Esophagus muscularis mucosa (tissue), 3 donors: ENCODE measurements at regions not wholly inside any gene's neighbourhood (a gene's known extent, or its start where the extent isn't known, plus 50 kb on each side); places are given as distances from the start of the nearest gene placed in this dataset.

Experiments
- POLR2AphosphoS5 ChIP-seq, 2 donors: sonication (generic); formaldehyde crosslinking; IDR thresholded peaks; one replicate each; pipeline ENCODE4 v1.6.1; 2017; ENCODE audit warnings: antibody characterized with exemption in 2 of 2
- TF ChIP-seq, protein P1 (sequence below), 3 experiments: fragments of 200-600 bp in 2 of 3; fragments of 450-650 bp in 1 of 3; sonication (generic) in 2 of 3; IDR thresholded peaks; one replicate each; pipeline ENCODE4 v1.5.1; 2017 to 2019; ENCODE audit warnings: antibody characterized with exemption in 3 of 3, mild to moderate bottlenecking in 2 of 3, moderate library complexity in 1 of 3

DNA sequence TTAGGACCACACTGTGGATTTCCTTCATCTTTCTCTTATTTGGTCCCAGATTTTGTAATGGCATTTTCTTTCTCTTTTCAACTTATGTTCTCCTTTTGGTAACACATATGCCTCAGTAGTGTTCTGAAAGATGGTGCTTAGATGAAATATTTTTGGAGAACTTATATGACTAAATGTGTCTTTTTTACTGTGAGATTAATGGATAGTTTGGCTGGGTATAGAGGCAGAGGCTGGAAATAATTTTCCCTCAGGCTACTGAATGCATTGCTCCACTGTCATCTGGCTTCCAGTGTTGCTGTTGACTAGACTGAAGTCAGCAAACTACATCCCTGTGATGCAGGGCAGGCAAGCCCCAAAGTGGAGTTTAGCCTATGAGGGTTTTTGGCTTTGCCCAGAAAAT is 450.9 kb downstream of the DMAC1 start:
- TF ChIP-seq, protein P1, sequence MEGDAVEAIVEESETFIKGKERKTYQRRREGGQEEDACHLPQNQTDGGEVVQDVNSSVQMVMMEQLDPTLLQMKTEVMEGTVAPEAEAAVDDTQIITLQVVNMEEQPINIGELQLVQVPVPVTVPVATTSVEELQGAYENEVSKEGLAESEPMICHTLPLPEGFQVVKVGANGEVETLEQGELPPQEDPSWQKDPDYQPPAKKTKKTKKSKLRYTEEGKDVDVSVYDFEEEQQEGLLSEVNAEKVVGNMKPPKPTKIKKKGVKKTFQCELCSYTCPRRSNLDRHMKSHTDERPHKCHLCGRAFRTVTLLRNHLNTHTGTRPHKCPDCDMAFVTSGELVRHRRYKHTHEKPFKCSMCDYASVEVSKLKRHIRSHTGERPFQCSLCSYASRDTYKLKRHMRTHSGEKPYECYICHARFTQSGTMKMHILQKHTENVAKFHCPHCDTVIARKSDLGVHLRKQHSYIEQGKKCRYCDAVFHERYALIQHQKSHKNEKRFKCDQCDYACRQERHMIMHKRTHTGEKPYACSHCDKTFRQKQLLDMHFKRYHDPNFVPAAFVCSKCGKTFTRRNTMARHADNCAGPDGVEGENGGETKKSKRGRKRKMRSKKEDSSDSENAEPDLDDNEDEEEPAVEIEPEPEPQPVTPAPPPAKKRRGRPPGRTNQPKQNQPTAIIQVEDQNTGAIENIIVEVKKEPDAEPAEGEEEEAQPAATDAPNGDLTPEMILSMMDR (IDR thresholded peaks at IDR 0.05): no peak
- no peak for TF ChIP-seq POLR2AphosphoS5 (IDR thresholded peaks at IDR 0.05)
